ENCODE measurements at regions not wholly inside any gene's neighbourhood (a gene's known extent, or its start where the extent isn't known, plus 50 kb on each side); places are given as distances from the start of the nearest gene placed in this dataset.

GRCh38 chr12:115177899-115178298, 493.9 kb upstream of the TBX3 start:
- Histone ChIP-seq H3K27me3 (no peaks in the 10 kb centered on the region), H3K4me1 (no peaks in the 10 kb centered on the region), H3K27ac (no peak overlapping the region), H3K4me3 (no peak overlapping the region), H3K9me3 (no peaks in the 10 kb centered on the region), H3K36me3 (no peaks in the 10 kb centered on the region)
- intact Hi-C loops (cut with DNase I) = no loop called here
- TF ChIP-seq, protein P1, sequence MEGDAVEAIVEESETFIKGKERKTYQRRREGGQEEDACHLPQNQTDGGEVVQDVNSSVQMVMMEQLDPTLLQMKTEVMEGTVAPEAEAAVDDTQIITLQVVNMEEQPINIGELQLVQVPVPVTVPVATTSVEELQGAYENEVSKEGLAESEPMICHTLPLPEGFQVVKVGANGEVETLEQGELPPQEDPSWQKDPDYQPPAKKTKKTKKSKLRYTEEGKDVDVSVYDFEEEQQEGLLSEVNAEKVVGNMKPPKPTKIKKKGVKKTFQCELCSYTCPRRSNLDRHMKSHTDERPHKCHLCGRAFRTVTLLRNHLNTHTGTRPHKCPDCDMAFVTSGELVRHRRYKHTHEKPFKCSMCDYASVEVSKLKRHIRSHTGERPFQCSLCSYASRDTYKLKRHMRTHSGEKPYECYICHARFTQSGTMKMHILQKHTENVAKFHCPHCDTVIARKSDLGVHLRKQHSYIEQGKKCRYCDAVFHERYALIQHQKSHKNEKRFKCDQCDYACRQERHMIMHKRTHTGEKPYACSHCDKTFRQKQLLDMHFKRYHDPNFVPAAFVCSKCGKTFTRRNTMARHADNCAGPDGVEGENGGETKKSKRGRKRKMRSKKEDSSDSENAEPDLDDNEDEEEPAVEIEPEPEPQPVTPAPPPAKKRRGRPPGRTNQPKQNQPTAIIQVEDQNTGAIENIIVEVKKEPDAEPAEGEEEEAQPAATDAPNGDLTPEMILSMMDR (IDR thresholded peaks at IDR 0.05) = no peak
- no peak for TF ChIP-seq POLR2A (IDR thresholded peaks at IDR 0.05)
- no peak for ATAC-seq
- no peak for DNase-seq
- WGBS (ENCODE audit: insufficient coverage, low coverage, low lambda C conversion rate, missing lambda C conversion rate) = 93% methylated on average over 6 of the region's 6 CpGs

- Histone ChIP-seq H3K27ac (no peak overlapping the region), H3K9me3 (no peaks in the 10 kb centered on the region), H3K4me1 (no peaks in the 10 kb centered on the region), H3K36me3 (no peaks in the 10 kb centered on the region), H3K4me3 (no peak overlapping the region), H3K27me3 (no peaks in the 10 kb centered on the region)
- ATAC-seq (no peak), DNase-seq (no peak)
- TF ChIP-seq, protein P1 (IDR thresholded peaks at IDR 0.05) = no peak
- TF ChIP-seq POLR2A (IDR thresholded peaks at IDR 0.05) = no peak
- 73% methylated on average over 3 of the region's 3 CpGs for WGBS (ENCODE audit: insufficient coverage, low coverage, low lambda C conversion rate, missing lambda C conversion rate)
- intact Hi-C loops (cut with DNase I) = no loop called here
Measured at GRCh38 chr12:115176741-115177400, 492.9 kb upstream of the TBX3 start.

GRCh38 chr12:115174920-115175319, 490.9 kb upstream of the TBX3 start:
- no peak for TF ChIP-seq POLR2A (IDR thresholded peaks at IDR 0.05)
- TF ChIP-seq, protein P1 (IDR thresholded peaks at IDR 0.05) = no peak
- Histone ChIP-seq H3K9me3 (no peaks in the 10 kb centered on the region), H3K4me1 (no peaks in the 10 kb centered on the region), H3K27me3 (no peaks in the 10 kb centered on the region), H3K4me3 (no peak overlapping the region), H3K36me3 (no peaks in the 10 kb centered on the region), H3K27ac (no peak overlapping the region)
- intact Hi-C loops (cut with DNase I) = no loop called here
- ATAC-seq = no peak
- 65% methylated on average over 9 of the region's 12 CpGs for WGBS (ENCODE audit: insufficient coverage, low coverage, low lambda C conversion rate, missing lambda C conversion rate)
- no peak for DNase-seq

GRCh38 chr12:115172521-115172920, 488.5 kb upstream of the TBX3 start:
- no peaks in the 10 kb centered on the region for H3K4me1 ChIP-seq
- no peaks in the 10 kb centered on the region for H3K27me3 ChIP-seq
- no peaks in the 10 kb centered on the region for H3K36me3 ChIP-seq
- TF ChIP-seq, protein P1 (IDR thresholded peaks at IDR 0.05) = no peak
- TF ChIP-seq POLR2A (IDR thresholded peaks at IDR 0.05) = no peak
- ATAC-seq = no peak
- intact Hi-C loops (cut with DNase I) = no loop called here
- WGBS (ENCODE audit: insufficient coverage, low coverage, low lambda C conversion rate, missing lambda C conversion rate) = 76% methylated on average over 5 of the region's 5 CpGs
- no peak overlapping the region for H3K4me3 ChIP-seq
- no peak overlapping the region for H3K27ac ChIP-seq
- H3K9me3 ChIP-seq = no peaks in the 10 kb centered on the region
- DNase-seq = no peak

DNA sequence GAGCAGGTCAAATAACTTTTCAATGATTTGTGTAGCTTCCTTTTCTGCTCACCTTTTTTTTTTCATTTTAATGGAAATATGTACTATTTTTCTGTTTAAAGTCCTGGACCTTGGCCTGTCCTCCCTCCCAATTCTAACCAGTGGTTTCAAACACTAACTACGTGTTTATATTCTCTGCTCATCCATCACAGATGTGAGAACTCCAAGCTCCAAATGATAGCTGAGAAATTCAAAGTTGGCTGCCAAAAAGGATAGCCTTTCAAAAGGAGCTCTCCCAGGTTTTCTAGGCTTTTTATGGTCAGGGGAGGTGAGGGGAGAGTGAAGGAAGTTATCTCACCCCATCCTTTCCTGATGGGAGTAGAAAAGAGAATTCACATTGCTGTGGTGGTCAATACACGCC, 486.0 kb upstream of the TBX3 start:
- no peak for ATAC-seq
- no peak for TF ChIP-seq POLR2A (IDR thresholded peaks at IDR 0.05)
- no peaks in the 10 kb centered on the region for H3K27me3 ChIP-seq
- H3K4me3 ChIP-seq = no peak overlapping the region
- WGBS (ENCODE audit: insufficient coverage, low coverage, low lambda C conversion rate, missing lambda C conversion rate) = 59% methylated on average over 2 of the region's 2 CpGs
- DNase-seq = no peak
- intact Hi-C loops (cut with DNase I) = no loop called here
- no peak overlapping the region for H3K27ac ChIP-seq
- H3K9me3 ChIP-seq = no peaks in the 10 kb centered on the region
- no peaks in the 10 kb centered on the region for H3K4me1 ChIP-seq
- H3K36me3 ChIP-seq = no peaks in the 10 kb centered on the region
